Trophoblast cell (in vitro differentiated cells and primary cell): ENCODE measurements at regions not wholly inside any gene's neighbourhood (a gene's known extent, or its start where the extent isn't known, plus 50 kb on each side); places are given as distances from the start of the nearest gene placed in this dataset.
A peak's percentile ranks its signal among the peaks of the same experiment; 100 is the strongest.

Source experiments
- DNase-seq, 2 donors: peaks; one replicate each; pipeline ENCODE4 v3.0.0-alpha.2; 2016
- H2AFZ ChIP-seq: 2 replicates; pipeline ENCODE4 v1.6.1; 2013; ENCODE audit warnings: low read length, moderate library complexity, mild to moderate bottlenecking; ENCODE audit not compliant: insufficient read depth, poor library complexity
- H2AK5ac ChIP-seq: 2 replicates; pipeline ENCODE4 v1.6.1; 2013; ENCODE audit warnings: mild to moderate bottlenecking, low read length
- H2BK120ac ChIP-seq: 2 replicates; pipeline ENCODE4 v1.6.1; 2013; ENCODE audit warnings: low read length, mild to moderate bottlenecking, moderate library complexity; ENCODE audit not compliant: insufficient read depth, poor library complexity
- H2BK12ac ChIP-seq: 2 replicates; pipeline ENCODE4 v1.6.1; 2013; ENCODE audit warnings: mild to moderate bottlenecking, low read length, moderate library complexity
- H2BK5ac ChIP-seq: 2 replicates; pipeline ENCODE4 v1.6.1; 2013; ENCODE audit warnings: low read length, low read depth, moderate library complexity, mild to moderate bottlenecking; ENCODE audit not compliant: poor library complexity
- H3K14ac ChIP-seq: 2 replicates; pipeline ENCODE4 v1.6.1; 2013; ENCODE audit warnings: mild to moderate bottlenecking, low read length
- H3K18ac ChIP-seq: 2 replicates; pipeline ENCODE4 v1.6.1; 2013; ENCODE audit warnings: mild to moderate bottlenecking, low read length
- H3K23ac ChIP-seq: 2 replicates; pipeline ENCODE4 v1.6.1; 2013; ENCODE audit warnings: low read length
- H3K27ac ChIP-seq: 2 replicates; pipeline ENCODE4 v1.5.1; 2013; ENCODE audit warnings: low read depth, mild to moderate bottlenecking, inconsistent platforms, low read length, moderate library complexity
- H3K27me3 ChIP-seq: 2 replicates; pipeline ENCODE4 v1.6.1; 2013; ENCODE audit warnings: inconsistent platforms, mild to moderate bottlenecking, low read length, moderate library complexity; ENCODE audit not compliant: insufficient read depth
- H3K36me3 ChIP-seq, 2 experiments: 1 replicate in 1 of 2; 2 replicates in 1 of 2; pipeline ENCODE4 v1.6.1; 2013; ENCODE audit warnings: low read length in 2 of 2, mild to moderate bottlenecking in 2 of 2, moderate library complexity in 1 of 2; ENCODE audit not compliant: insufficient read depth in 2 of 2, control insufficient read depth in 1 of 2
- H3K4ac ChIP-seq: 2 replicates; pipeline ENCODE4 v1.6.1; 2013; ENCODE audit warnings: low read depth, mild to moderate bottlenecking, low read length, moderate library complexity
- H3K4me1 ChIP-seq, 2 experiments: 1 replicate in 1 of 2; 2 replicates in 1 of 2; pipeline ENCODE4 v1.6.1; 2013; ENCODE audit warnings: low read length in 2 of 2, mild to moderate bottlenecking in 2 of 2, moderate library complexity in 1 of 2; ENCODE audit not compliant: insufficient read depth in 2 of 2, control insufficient read depth in 1 of 2
- H3K4me2 ChIP-seq: 2 replicates; pipeline ENCODE4 v1.6.1; 2013; ENCODE audit warnings: inconsistent platforms, mild to moderate bottlenecking, low read length, moderate library complexity
- H3K4me3 ChIP-seq: 2 replicates; pipeline ENCODE4 v1.5.1; 2013; ENCODE audit warnings: mild to moderate bottlenecking, low read depth, low read length, inconsistent platforms
- H3K79me1 ChIP-seq: one replicate; pipeline ENCODE4 v1.6.1; 2013; ENCODE audit warnings: low read length
- H3K79me2 ChIP-seq: 2 replicates; pipeline ENCODE4 v1.6.1; 2013; ENCODE audit warnings: low read length, mild to moderate bottlenecking; ENCODE audit not compliant: control insufficient read depth, insufficient read depth, poor library complexity
- H3K9ac ChIP-seq: 2 replicates; pipeline ENCODE4 v1.6.1; 2013; ENCODE audit warnings: mild to moderate bottlenecking, low read length
- H3K9me3 ChIP-seq: 2 replicates; pipeline ENCODE4 v1.6.1; 2013; ENCODE audit warnings: low read depth, mild to moderate bottlenecking, control low read depth, inconsistent platforms, low read length; ENCODE audit not compliant: insufficient read depth
- H4K12ac ChIP-seq: 2 replicates; pipeline ENCODE4 v1.6.1; 2013; ENCODE audit warnings: low read depth, mild to moderate bottlenecking, low read length, moderate library complexity
- H4K8ac ChIP-seq: 2 replicates; pipeline ENCODE4 v1.6.1; 2013; ENCODE audit warnings: low read depth, mild to moderate bottlenecking, low read length, moderate library complexity
- H4K91ac ChIP-seq: one replicate; pipeline ENCODE4 v1.6.1; 2013; ENCODE audit warnings: low read depth, mild to moderate bottlenecking, low read length, moderate library complexity
- WGBS: extraction: QIAGEN DNeasy Blood & Tissue Kit; methylation state at CpG from one replicate; pipeline ENCODE4 v1.1.7; 2013; ENCODE audit warnings: missing lambda C conversion rate; ENCODE audit not compliant: insufficient read length, insufficient coverage; ENCODE audit errors: extremely low coverage; 5-methylcytosine and 5-hydroxymethylcytosine counted together

GRCh38 chr13:103391936-103392335 lies 325.7 kb upstream of the SLC10A2 start:
- no peaks in the 10 kb centered on the region for H3K79me2 ChIP-seq
- no peak overlapping the region for H2BK5ac ChIP-seq
- peaks cover 0 to under 1% of the 10 kb centered on the region in 2 experiments for H3K4me1 ChIP-seq
- H3K23ac ChIP-seq = no peak overlapping the region
- WGBS = no CpG with 5 or more reads among the region's 3 CpGs
- H2BK120ac ChIP-seq = no peak overlapping the region
- H3K4me3 ChIP-seq = no peak overlapping the region
- no peak overlapping the region for H3K18ac ChIP-seq
- no peak overlapping the region for H2AK5ac ChIP-seq
- no peak overlapping the region for H3K9ac ChIP-seq
- H4K8ac ChIP-seq = no peak overlapping the region
- no peaks in the 10 kb centered on the region for H3K27me3 ChIP-seq
- H3K36me3 ChIP-seq = no peaks in the 10 kb centered on the region
- H3K4me2 ChIP-seq = no peak overlapping the region
- H3K79me1 ChIP-seq = no peaks in the 10 kb centered on the region
- no peak overlapping the region for H4K12ac ChIP-seq
- no peak for DNase-seq
- no peaks in the 10 kb centered on the region for H3K9me3 ChIP-seq
- H2BK12ac ChIP-seq = no peak overlapping the region
- no peak overlapping the region for H3K14ac ChIP-seq
- no peak overlapping the region for H3K27ac ChIP-seq
- H3K4ac ChIP-seq = no peak overlapping the region
- H2AFZ ChIP-seq = no peak overlapping the region
- H4K91ac ChIP-seq = no peak overlapping the region

- WGBS = no CpG with 5 or more reads among the region's 1 CpG
- Histone ChIP-seq H3K79me2 (no peaks in the 10 kb centered on the region), H3K36me3 (no peaks in the 10 kb centered on the region), H3K9me3 (no peaks in the 10 kb centered on the region), H3K27ac (no peak overlapping the region), H4K12ac (no peak overlapping the region), H4K8ac (no peak overlapping the region), H3K4ac (no peak overlapping the region), H3K4me1 (no peaks in the 10 kb centered on the region), H3K23ac (no peak overlapping the region), H2AK5ac (no peak overlapping the region), H4K91ac (no peak overlapping the region), H3K4me3 (no peak overlapping the region), H2BK5ac (no peak overlapping the region), H2BK120ac (no peak overlapping the region), H3K18ac (no peak overlapping the region), H3K27me3 (no peaks in the 10 kb centered on the region), H2BK12ac (no peak overlapping the region), H3K4me2 (no peak overlapping the region), H3K14ac (no peak overlapping the region), H3K9ac (no peak overlapping the region), H3K79me1 (no peaks in the 10 kb centered on the region), H2AFZ (no peak overlapping the region)
- no peak for DNase-seq
These were observed 322.6 kb upstream of the SLC10A2 start for GRCh38 chr13:103388839-103389238.

GRCh38 chr13:103386341-103386740 lies 320.1 kb upstream of the SLC10A2 start:
- Histone ChIP-seq H3K9ac (no peak overlapping the region), H3K4me3 (no peak overlapping the region), H2AK5ac (no peak overlapping the region), H3K4ac (no peak overlapping the region), H4K8ac (no peak overlapping the region), H3K4me2 (no peak overlapping the region), H3K23ac (no peak overlapping the region), H3K4me1 (no peaks in the 10 kb centered on the region), H3K36me3 (no peaks in the 10 kb centered on the region), H4K91ac (no peak overlapping the region), H3K18ac (no peak overlapping the region), H3K27ac (no peak overlapping the region), H3K27me3 (no peaks in the 10 kb centered on the region), H2BK120ac (no peak overlapping the region), H3K79me1 (no peaks in the 10 kb centered on the region), H2BK5ac (no peak overlapping the region), H3K14ac (no peak overlapping the region), H2BK12ac (no peak overlapping the region), H3K9me3 (no peaks in the 10 kb centered on the region), H4K12ac (no peak overlapping the region), H3K79me2 (no peaks in the 10 kb centered on the region), H2AFZ (no peak overlapping the region)
- peak in 1 of 2 donors; percentile 25 for DNase-seq
- no CpG with 5 or more reads among the region's 3 CpGs for WGBS

- no peak for DNase-seq
- H3K4me3 ChIP-seq = no peak overlapping the region
- H2AK5ac ChIP-seq = no peak overlapping the region
- H4K91ac ChIP-seq = no peak overlapping the region
- no peaks in the 10 kb centered on the region for H3K27me3 ChIP-seq
- no peak overlapping the region for H4K8ac ChIP-seq
- no peak overlapping the region for H3K27ac ChIP-seq
- H3K4me1 ChIP-seq = no peaks in the 10 kb centered on the region
- H3K9me3 ChIP-seq = no peaks in the 10 kb centered on the region
- no peak overlapping the region for H3K18ac ChIP-seq
- no peak overlapping the region for H2BK5ac ChIP-seq
- H3K36me3 ChIP-seq = no peaks in the 10 kb centered on the region
- no peak overlapping the region for H2AFZ ChIP-seq
- no peak overlapping the region for H3K9ac ChIP-seq
- no peak overlapping the region for H4K12ac ChIP-seq
- WGBS = no CpG with 5 or more reads among the region's 4 CpGs
- H3K14ac ChIP-seq = no peak overlapping the region
- H2BK12ac ChIP-seq = no peak overlapping the region
- no peak overlapping the region for H3K23ac ChIP-seq
- H3K4me2 ChIP-seq = no peak overlapping the region
- H3K79me2 ChIP-seq = no peaks in the 10 kb centered on the region
- H3K79me1 ChIP-seq = no peaks in the 10 kb centered on the region
- no peak overlapping the region for H3K4ac ChIP-seq
- H2BK120ac ChIP-seq = no peak overlapping the region
These were observed 307.7 kb upstream of the SLC10A2 start for GRCh38 chr13:103373916-103374315.
